H1 (cell line): ENCODE measurements at regions not wholly inside any gene's neighbourhood (a gene's known extent, or its start where the extent isn't known, plus 50 kb on each side); places are given as distances from the start of the nearest gene placed in this dataset.

Experiments
- CTCF ChIA-PET: fragments of 300-600 bp; sonication (Branson Sonifier 250); formaldehyde crosslinking; loops from one replicate; lab custom pipeline; 2021; ENCODE audit not compliant: partially characterized antibody; lab: Charles Lee
- POLR2A ChIA-PET: fragments of 300-600 bp; sonication (Branson Sonifier 250); formaldehyde crosslinking; loops from one replicate; lab custom pipeline; 2021; ENCODE audit warnings: inconsistent platforms; ENCODE audit not compliant: partially characterized antibody; lab: Charles Lee
- DNase-seq, 2 experiments: peaks; one replicate each; pipeline versions ENCODE4 v3.0.0 to v3.0.0-alpha.2; 2010 to 2022; ENCODE audit warnings: low spot score in 2 of 2, low read depth in 1 of 2, mixed read lengths in 1 of 2
- FAIRE-seq: peaks from 2 replicates; lab custom pipeline; 2011; peaks lifted over from hg19 to GRCh38; lab: Jason Lieb, UNC
- H2AFZ ChIP-seq: 2 replicates; pipeline ENCODE4 v1.8.1; 2012; ENCODE audit warnings: low read length, inconsistent platforms
- H2AK5ac ChIP-seq: 2 replicates; pipeline ENCODE4 v1.6.1; 2013; ENCODE audit warnings: low read depth, low read length
- H2BK120ac ChIP-seq: replicated peaks from 2 replicates; pipeline ENCODE3; 2013; ENCODE audit warnings: low read depth, low read length, inconsistent platforms
- H2BK12ac ChIP-seq: 2 replicates; pipeline ENCODE4 v1.6.1; 2013; ENCODE audit warnings: low read depth, low read length
- H2BK15ac ChIP-seq: 2 replicates; pipeline ENCODE4 v1.6.1; 2013; ENCODE audit warnings: low read length
- H2BK20ac ChIP-seq: 2 replicates; pipeline ENCODE4 v1.6.1; 2013; ENCODE audit warnings: low read length
- H2BK5ac ChIP-seq: 2 replicates; pipeline ENCODE4 v1.6.1; 2013; ENCODE audit warnings: low read depth, low read length
- H3K14ac ChIP-seq: 2 replicates; pipeline ENCODE4 v1.6.1; 2013; ENCODE audit warnings: inconsistent platforms; ENCODE audit not compliant: insufficient read length
- H3K18ac ChIP-seq: 2 replicates; pipeline ENCODE4 v1.6.1; 2013; ENCODE audit warnings: low read length; ENCODE audit errors: extremely low read depth
- H3K23ac ChIP-seq: 2 replicates; pipeline ENCODE4 v1.6.1; 2013; ENCODE audit warnings: inconsistent platforms; ENCODE audit not compliant: insufficient read length
- H3K23me2 ChIP-seq: 2 replicates; pipeline ENCODE4 v1.6.1; 2013; ENCODE audit warnings: low read depth, low read length
- H3K27ac ChIP-seq: 2 replicates; pipeline ENCODE4 v1.6.1; 2011; ENCODE audit warnings: low read depth, low read length, inconsistent platforms
- H3K27me3 ChIP-seq, 4 experiments: replicated peaks in 1 of 4; 1 replicate in 1 of 4; 2 replicates in 3 of 4; pipeline versions ENCODE4 v1.6.1 to v1.8.1; 2011 to 2013; ENCODE audit warnings: low read length in 3 of 4, mild to moderate bottlenecking in 3 of 4, inconsistent platforms in 2 of 4, mixed read lengths in 2 of 4, moderate library complexity in 1 of 4; ENCODE audit not compliant: control insufficient read depth in 3 of 4, insufficient read depth in 3 of 4; ENCODE audit errors: extremely low read depth in 1 of 4
- H3K36me3 ChIP-seq, 4 experiments: 2 replicates each; pipeline versions ENCODE4 v1.6.1 to v1.8.1; 2011 to 2013; ENCODE audit warnings: mild to moderate bottlenecking in 4 of 4, low read length in 3 of 4, moderate library complexity in 2 of 4, control low read depth in 1 of 4, inconsistent platforms in 1 of 4; ENCODE audit not compliant: insufficient read depth in 4 of 4, control insufficient read depth in 2 of 4
- H3K4ac ChIP-seq: replicated peaks from 2 replicates; pipeline ENCODE3; 2013; ENCODE audit warnings: low read length, low read depth, mixed read lengths, inconsistent platforms; ENCODE audit not compliant: insufficient read length
- H3K4me1 ChIP-seq, 4 experiments: replicated peaks in 1 of 4; 1 replicate in 1 of 4; 2 replicates in 3 of 4; pipeline versions ENCODE4 v1.6.1 to v1.8.1; 2011 to 2013; ENCODE audit warnings: low read length in 3 of 4, inconsistent platforms in 2 of 4, mixed read lengths in 1 of 4; ENCODE audit not compliant: insufficient read depth in 4 of 4, control insufficient read depth in 3 of 4
- H3K4me2 ChIP-seq, 2 experiments: 2 replicates each; pipeline versions ENCODE4 v1.6.1 to v1.8.1; 2011 to 2013; ENCODE audit warnings: low read depth in 2 of 2, low read length in 2 of 2, control low read depth in 1 of 2, inconsistent platforms in 1 of 2, mild to moderate bottlenecking in 1 of 2; ENCODE audit not compliant: insufficient read depth in 1 of 2
- H3K4me3 ChIP-seq, 4 experiments: fragments of 200-600, 300-600 bp in 1 of 4; sonication (generic), shearing (Covaris generic), sonication (Bioruptor Twin) in 1 of 4; 2 replicates each; pipeline versions ENCODE4 v1.5.1 to v1.8.1; 2011 to 2016; ENCODE audit warnings: low read length in 4 of 4, low read depth in 3 of 4, control low read depth in 2 of 4, inconsistent platforms in 2 of 4, mild to moderate bottlenecking in 2 of 4, mixed read lengths in 1 of 4, moderate library complexity in 1 of 4; ENCODE audit not compliant: insufficient read depth in 2 of 4; ENCODE audit errors: extremely low read depth in 1 of 4
- H3K56ac ChIP-seq: replicated peaks from 2 replicates; pipeline ENCODE3; 2013; ENCODE audit warnings: low read depth, mild to moderate bottlenecking, mixed read lengths, low read length, inconsistent platforms; ENCODE audit not compliant: insufficient read length
- H3K79me1 ChIP-seq: 2 replicates; pipeline ENCODE4 v1.6.1; 2013; ENCODE audit warnings: low read depth, low read length, control low read depth
- H3K79me2 ChIP-seq, 2 experiments: 2 replicates each; pipeline versions ENCODE4 v1.6.1 to v1.8.1; 2012 to 2013; ENCODE audit warnings: low read length in 2 of 2, mild to moderate bottlenecking in 2 of 2, inconsistent platforms in 1 of 2; ENCODE audit not compliant: insufficient read depth in 2 of 2, control insufficient read depth in 1 of 2
- H3K9ac ChIP-seq, 4 experiments: replicated peaks in 1 of 4; 1 replicate in 1 of 4; 2 replicates in 3 of 4; pipeline versions ENCODE4 v1.6.1 to v1.8.1; 2011 to 2013; ENCODE audit warnings: low read depth in 3 of 4, low read length in 3 of 4, control low read depth in 2 of 4, mild to moderate bottlenecking in 2 of 4, moderate library complexity in 2 of 4, inconsistent platforms in 1 of 4; ENCODE audit errors: extremely low read depth in 1 of 4
- H3K9me3 ChIP-seq, 2 experiments: 2 replicates each; pipeline versions ENCODE4 v1.6.1 to v1.8.1; 2012 to 2013; ENCODE audit warnings: mild to moderate bottlenecking in 2 of 2, moderate library complexity in 2 of 2, control low read depth in 1 of 2, inconsistent platforms in 1 of 2, low read depth in 1 of 2, low read length in 1 of 2, mixed read lengths in 1 of 2; ENCODE audit not compliant: insufficient read depth in 2 of 2
- H4K20me1 ChIP-seq, 2 experiments: replicated peaks in 1 of 2; 2 replicates each; pipeline versions ENCODE3 to v1.8.1; 2011 to 2013; ENCODE audit warnings: inconsistent platforms in 2 of 2, low read length in 2 of 2, mild to moderate bottlenecking in 1 of 2; ENCODE audit not compliant: insufficient read depth in 2 of 2, control insufficient read depth in 1 of 2
- H4K5ac ChIP-seq: 2 replicates; pipeline ENCODE4 v1.6.1; 2013; ENCODE audit warnings: low read length, low read depth, mixed read lengths, inconsistent platforms; ENCODE audit not compliant: insufficient read length
- H4K8ac ChIP-seq: 2 replicates; pipeline ENCODE4 v1.8.0; 2013; ENCODE audit warnings: mild to moderate bottlenecking, moderate library complexity, low read length, inconsistent platforms; ENCODE audit not compliant: insufficient read depth; ENCODE audit errors: extremely low read depth
- H4K91ac ChIP-seq: replicated peaks from 2 replicates; pipeline ENCODE3; 2013; ENCODE audit warnings: low read length, mixed read lengths, inconsistent platforms; ENCODE audit not compliant: insufficient read length
- ASH2L ChIP-seq: fragments of 200-600, 300-600 bp; sonication (generic); IDR thresholded peaks from one replicate; pipeline ENCODE4 v1.7.1; 2017; ENCODE audit warnings: low read length
- BCL11A ChIP-seq, 2 experiments: IDR thresholded peaks; one replicate each; pipeline ENCODE4 v1.6.1; 2011; ENCODE audit warnings: low read depth in 2 of 2, low read length in 2 of 2, mild to moderate bottlenecking in 2 of 2
- CBX5 ChIP-seq: fragments of 300-800, 300-1000 bp; sonication (generic); IDR thresholded peaks from 2 replicates; pipeline ENCODE4 v1.7.1; 2016; ENCODE audit warnings: antibody characterized with exemption, low read length, low read depth
- EGR1 ChIP-seq: IDR thresholded peaks from 2 replicates; pipeline ENCODE4 v1.6.1; 2011; ENCODE audit warnings: low read depth, low read length, borderline replicate concordance
- EP300 ChIP-seq, 2 experiments: IDR thresholded peaks; 1 replicate in 1 of 2; 2 replicates in 1 of 2; pipeline ENCODE4 v1.6.1; 2011 to 2012; ENCODE audit warnings: low read depth in 2 of 2, low read length in 2 of 2, mild to moderate bottlenecking in 2 of 2, borderline replicate concordance in 1 of 2, inconsistent platforms in 1 of 2, moderate library complexity in 1 of 2
- FOSL1 ChIP-seq: IDR thresholded peaks from 2 replicates; pipeline ENCODE4 v1.6.1; 2011; ENCODE audit warnings: mild to moderate bottlenecking, low read depth, low read length, moderate library complexity; ENCODE audit not compliant: insufficient read depth
- GABPA ChIP-seq: IDR thresholded peaks from 2 replicates; pipeline ENCODE4 v1.6.1; 2011; ENCODE audit warnings: mild to moderate bottlenecking, low read length, moderate library complexity, borderline replicate concordance; ENCODE audit not compliant: insufficient read depth
- KDM5A ChIP-seq: fragments of 200-600 bp; IDR thresholded peaks from 2 replicates; pipeline ENCODE4 v1.7.1; 2012; ENCODE audit warnings: mild to moderate bottlenecking, low read length, inconsistent platforms, mixed read lengths
- MAX ChIP-seq: IDR thresholded peaks from 2 replicates; pipeline ENCODE4 v1.6.1; 2012; ENCODE audit warnings: inconsistent platforms
- RBBP5 ChIP-seq: IDR thresholded peaks from 2 replicates; pipeline ENCODE4 v1.7.1; 2012; ENCODE audit warnings: low read depth, mild to moderate bottlenecking, inconsistent platforms, low read length, moderate library complexity, borderline replicate concordance
- RNF2 ChIP-seq: fragments of 200-900, 300-1000 bp; sonication (generic); IDR thresholded peaks from 2 replicates; pipeline ENCODE4 v1.7.1; 2016; ENCODE audit warnings: borderline replicate concordance, low read depth, mild to moderate bottlenecking, antibody characterized with exemption, low read length; ENCODE audit not compliant: poor library complexity, severe bottlenecking; ENCODE audit errors: missing control alignments
- RXRA ChIP-seq: IDR thresholded peaks from 2 replicates; pipeline ENCODE4 v1.6.1; 2011; ENCODE audit warnings: low read depth, mild to moderate bottlenecking, low read length, moderate library complexity; ENCODE audit not compliant: insufficient read depth
- SIRT6 ChIP-seq: IDR thresholded peaks from one replicate; pipeline ENCODE4 v1.7.1; 2012; ENCODE audit warnings: low read length, inconsistent platforms
- SP1 ChIP-seq: IDR thresholded peaks from 2 replicates; pipeline ENCODE4 v1.6.1; 2011; ENCODE audit warnings: low read depth, low read length
- TBP ChIP-seq: IDR thresholded peaks from 2 replicates; pipeline ENCODE4 v1.6.1; 2011; ENCODE audit warnings: low read depth, low read length, improper control_type of control experiment
- WGBS, 2 experiments: shearing (Covaris generic) in 1 of 2; methylation state at CpG; one replicate each; pipeline versions ENCODE4 v1.1.6 to v1.1.7; 2013 to 2015; ENCODE audit warnings: low lambda C conversion rate in 2 of 2, mixed read lengths in 2 of 2, inconsistent platforms in 1 of 2, low coverage in 1 of 2, missing lambda C conversion rate in 1 of 2; ENCODE audit not compliant: insufficient replicate concordance in 2 of 2, insufficient coverage in 1 of 2, insufficient read length in 1 of 2; ENCODE audit errors: extremely low coverage in 1 of 2, missing lambda C conversion rate in 1 of 2; 5-methylcytosine and 5-hydroxymethylcytosine counted together

DNA sequence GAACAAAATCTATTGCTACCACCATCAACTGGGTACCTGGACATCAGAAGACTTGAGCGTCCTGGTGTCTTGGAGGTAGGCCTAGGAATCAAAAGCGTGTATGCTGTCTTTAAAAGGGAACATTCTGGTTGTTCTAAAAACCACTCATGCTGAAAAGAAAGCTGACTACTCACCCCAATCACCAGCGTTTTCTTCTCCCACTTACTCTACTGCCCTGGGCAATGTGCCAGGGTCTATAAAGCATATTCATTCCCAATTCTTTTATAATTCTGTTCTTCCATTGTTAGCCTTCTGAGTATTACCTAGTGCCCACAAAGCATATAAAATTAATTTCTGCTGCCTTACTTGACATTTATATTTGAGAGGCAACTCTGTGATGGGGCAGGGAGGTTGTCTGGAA, 133.4 kb downstream of the KCNA5 start:
- Histone ChIP-seq H2BK12ac (no peak overlapping the region), H2AFZ (no peak overlapping the region), H3K23ac (no peak overlapping the region), H2BK20ac (no peak overlapping the region), H4K20me1 (no peaks in the 10 kb centered on the region), H3K9ac (no peak overlapping the region), H3K27ac (no peak overlapping the region), H3K4me2 (no peak overlapping the region), H3K4me3 (no peak overlapping the region), H3K79me2 (no peaks in the 10 kb centered on the region), H3K27me3 (0 out of 7 replicates have a peak, but pooled peaks cover 0 to 2% (median 0%) of the 10 kb centered on the region in 4 experiments), H4K5ac (no peak overlapping the region), H3K79me1 (no peaks in the 10 kb centered on the region), H3K14ac (no peak overlapping the region), H3K36me3 (peaks cover 0 to 8% (median 0%) of the 10 kb centered on the region in 4 experiments; a peak in 1 of 8 replicates), H4K8ac (no peak overlapping the region), H2BK120ac (no peak overlapping the region), H3K9me3 (no peaks in the 10 kb centered on the region), H3K4me1 (no peaks in the 10 kb centered on the region), H4K91ac (no peak overlapping the region), H2BK15ac (no peak overlapping the region), H3K56ac (no peak overlapping the region), H2AK5ac (no peak overlapping the region), H3K23me2 (no peaks in the 10 kb centered on the region), H3K4ac (no peak overlapping the region), H2BK5ac (no peak overlapping the region), H3K18ac (no peak overlapping the region)
- ChIA-PET POLR2A (no interaction called here), CTCF (interaction anchor here (1.0 to 6.3 kb wide), 5 partner anchors 11 to 265 kb away, joined by 3 to 33 read pairs (median 3); no protein-coding TSS in a partner anchor)
- WGBS, 2 experiments = 61% methylated on average over 3 of the region's 3 CpGs; no CpG with 5 or more reads in 1 of the 2 experiments
- FAIRE-seq = no peak
- no peak for DNase-seq
- no peak for TF ChIP-seq BCL11A (IDR thresholded peaks at IDR 0.05; ENCODE audit: low read depth in 2 of 2, low read length in 2 of 2)
- TF ChIP-seq MAX = no peak
- no peak for TF ChIP-seq FOSL1
- no peak for TF ChIP-seq KDM5A
- no peak for TF ChIP-seq ASH2L
- no peak for TF ChIP-seq EP300 (IDR thresholded peaks at IDR 0.05; ENCODE audit: borderline replicate concordance in 1 of 2, low read depth in 2 of 2, low read length in 2 of 2)
- TF ChIP-seq RBBP5 = no peak
- no peak for TF ChIP-seq EGR1
- no peak for TF ChIP-seq SIRT6
- no peak for TF ChIP-seq RXRA
- TF ChIP-seq SP1 = no peak
- TF ChIP-seq GABPA = no peak
- no peak for TF ChIP-seq RNF2
- TF ChIP-seq TBP = no peak
- TF ChIP-seq CBX5 = no peak
